Esophagus squamous epithelium (tissue), 5 donors: ENCODE measurements at regions not wholly inside any gene's neighbourhood (a gene's known extent, or its start where the extent isn't known, plus 50 kb on each side); places are given as distances from the start of the nearest gene placed in this dataset.

Experiments
- DNase-seq: peaks from one replicate; lab custom pipeline; 2025; lab: John Stamatoyannopoulos, UW
- H3K27ac ChIP-seq, 4 donors: fragments of 200-600 bp; sonication (generic); one replicate each; pipeline ENCODE4 v1.5.1; 2016 to 2019; ENCODE audit warnings: mild to moderate bottlenecking in 1 of 4
- H3K27me3 ChIP-seq, 4 donors: fragments of 200-600 bp; sonication (generic); 1 replicate in 3 of 4; 2 replicates in 1 of 4; pipeline versions ENCODE4 v1.5.1 to v1.6.0; 2017 to 2021; ENCODE audit warnings: antibody characterized with exemption in 1 of 4
- H3K36me3 ChIP-seq, 3 donors: fragments of 200-600 bp; sonication (generic); one replicate each; pipeline ENCODE4 v1.5.1; 2016 to 2019
- H3K4me1 ChIP-seq, 3 donors: fragments of 200-600 bp; sonication (generic); one replicate each; pipeline ENCODE4 v1.5.1; 2017 to 2019
- H3K4me3 ChIP-seq, 4 donors: fragments of 200-600 bp; sonication (generic); 1 replicate in 3 of 4; 2 replicates in 1 of 4; pipeline ENCODE4 v1.5.1; 2016 to 2019; ENCODE audit warnings: mild to moderate bottlenecking in 2 of 4, moderate library complexity in 1 of 4
- H3K9me3 ChIP-seq, 3 donors: fragments of 200-600 bp; sonication (generic); one replicate each; pipeline ENCODE4 v1.5.1; 2016 to 2019
- CTCF ChIP-seq, 6 experiments: fragments of 450-650 bp in 4 of 6; fragments of 200-600 bp in 2 of 6; sonication (generic) in 2 of 6; IDR thresholded peaks; one replicate each; pipeline ENCODE4 v1.5.1; 2016 to 2019; ENCODE audit warnings: antibody characterized with exemption in 6 of 6, mild to moderate bottlenecking in 4 of 6, moderate library complexity in 4 of 6
- POLR2A ChIP-seq, 4 donors: fragments of 450-650 bp; IDR thresholded peaks; one replicate each; pipeline ENCODE4 v1.6.1; 2017; ENCODE audit warnings: antibody characterized with exemption in 4 of 4, mild to moderate bottlenecking in 4 of 4, moderate library complexity in 3 of 4
- WGBS, 2 donors: methylation state at CpG; one replicate each; pipeline ENCODE4 v1.1.5; 2018; 5-methylcytosine and 5-hydroxymethylcytosine counted together
- intact Hi-C: fragments of 100-400 bp; cut with DNase I; formaldehyde crosslinking; loops from one replicate; pipeline ENCODE4 v1.15.0; 2022
- donor health status: DM: yes; HTN: yes; CAD: no.

GRCh38 chr12:34526946-34527345, 504.6 kb downstream of the ALG10 start:
- H3K9me3 ChIP-seq, result peaks cover 0 to 71% (median 0%) of the 10 kb centered on the region in 3 donors

GRCh38 chr12:34547276-34547675, 525.0 kb downstream of the ALG10 start:
- H3K36me3 ChIP-seq, result no peaks in the 10 kb centered on the region
- no peak for DNase-seq
- peaks cover 0 to 96% (median 22%) of the 10 kb centered on the region in 3 donors for H3K9me3 ChIP-seq
- TF ChIP-seq CTCF (IDR thresholded peaks at IDR 0.05), result no peak
- no peak for TF ChIP-seq POLR2A (IDR thresholded peaks at IDR 0.05)
- no peak overlapping the region for H3K4me3 ChIP-seq
- no peak overlapping the region for H3K27ac ChIP-seq
- H3K4me1 ChIP-seq, result no peaks in the 10 kb centered on the region
- intact Hi-C loops, result no loop called here
- no peaks in the 10 kb centered on the region for H3K27me3 ChIP-seq
- 77 to 81% methylated on average over 4 of the region's 4 CpGs for WGBS, 2 donors

More at GRCh38 chr12:34526946-34527345, 504.6 kb downstream of the ALG10 start:
- WGBS, 2 donors, result 22 to 26% methylated on average over 4 of the region's 4 CpGs
- Histone ChIP-seq H3K36me3 (no peaks in the 10 kb centered on the region), H3K4me1 (no peaks in the 10 kb centered on the region), H3K27me3 (no peaks in the 10 kb centered on the region), H3K4me3 (no peak overlapping the region), H3K27ac (no peak overlapping the region)
- no peak for TF ChIP-seq CTCF (IDR thresholded peaks at IDR 0.05)
- TF ChIP-seq POLR2A (IDR thresholded peaks at IDR 0.05), result no peak
- intact Hi-C loops, result no loop called here
- no peak for DNase-seq

GRCh38 chr12:34591966-34592365, 569.7 kb downstream of the ALG10 start:
- DNase-seq, result no peak
- WGBS, 2 donors, result 69 to 75% methylated on average over 4 of the region's 4 CpGs
- Histone ChIP-seq H3K36me3 (no peaks in the 10 kb centered on the region), H3K27me3 (no peaks in the 10 kb centered on the region), H3K4me1 (no peaks in the 10 kb centered on the region), H3K27ac (no peak overlapping the region), H3K9me3 (peaks cover 0 to 100% (median 48%) of the 10 kb centered on the region in 3 donors), H3K4me3 (no peak overlapping the region)
- intact Hi-C loops, result no loop called here
- TF ChIP-seq POLR2A (IDR thresholded peaks at IDR 0.05) (no peak), CTCF (IDR thresholded peaks at IDR 0.05) (no peak)

GRCh38 chr12:34595749-34596733, 573.7 kb downstream of the ALG10 start:
- Histone ChIP-seq H3K4me3 (no peak overlapping the region), H3K36me3 (no peaks in the 10 kb centered on the region), H3K27ac (no peak overlapping the region), H3K27me3 (no peaks in the 10 kb centered on the region), H3K9me3 (peaks cover 0 to 100% (median 72%) of the 10 kb centered on the region in 3 donors), H3K4me1 (no peaks in the 10 kb centered on the region)
- no peak for DNase-seq
- WGBS, 2 donors, result 67 to 78% methylated on average over 9 to 18 of the region's 19 CpGs
- intact Hi-C loops, result no loop called here
- TF ChIP-seq POLR2A (IDR thresholded peaks at IDR 0.05) (no peak), CTCF (IDR thresholded peaks at IDR 0.05) (no peak)
